Natural killer cell (primary cell): ENCODE measurements at regions not wholly inside any gene's neighbourhood (a gene's known extent, or its start where the extent isn't known, plus 50 kb on each side); places are given as distances from the start of the nearest gene placed in this dataset.

Experiments
- ATAC-seq, 3 donors: fragments of 150-1000 bp in 2 of 3; fragments of 200-7000 bp in 1 of 3; cut with Tn5 transposase; 1 replicate in 1 of 3; 2 replicates in 2 of 3; pipeline ENCODE4 v1.10.0; 2021; ENCODE audit warnings: mild to moderate bottlenecking in 2 of 3, moderate library complexity in 2 of 3
- DNase-seq, 2 donors: peaks; one replicate each; pipeline versions ENCODE4 v3.0.0 to v3.0.0-alpha.2; 2013 to 2021; ENCODE audit warnings: mixed read lengths in 1 of 2
- H3K27ac ChIP-seq: one replicate; pipeline ENCODE4 v1.5.1; 2013; ENCODE audit warnings: mild to moderate bottlenecking, low read length
- H3K27me3 ChIP-seq: one replicate; pipeline ENCODE4 v1.6.1; 2013; ENCODE audit warnings: low read length; ENCODE audit not compliant: control insufficient read depth, insufficient read depth
- H3K36me3 ChIP-seq: one replicate; pipeline ENCODE4 v1.6.1; 2013; ENCODE audit warnings: low read length; ENCODE audit not compliant: control insufficient read depth, insufficient read depth
- H3K4me1 ChIP-seq: one replicate; pipeline ENCODE4 v1.6.1; 2013; ENCODE audit warnings: low read length; ENCODE audit not compliant: control insufficient read depth, insufficient read depth
- H3K4me3 ChIP-seq: one replicate; pipeline ENCODE4 v1.5.1; 2013; ENCODE audit warnings: low read length
- H3K9me3 ChIP-seq: one replicate; pipeline ENCODE4 v1.6.1; 2013; ENCODE audit warnings: low read length; ENCODE audit not compliant: control insufficient read depth, insufficient read depth
- H3K27ac Mint-ChIP-seq, 2 donors: one replicate each; pipeline ENCODE4 v1.8.0; 2022; ENCODE audit warnings: mild to moderate bottlenecking in 2 of 2, mixed read lengths in 2 of 2, moderate library complexity in 1 of 2
- H3K27me3 Mint-ChIP-seq, 2 donors: one replicate each; pipeline ENCODE4 v1.8.0; 2022; ENCODE audit warnings: low read depth in 2 of 2, mixed read lengths in 2 of 2
- H3K36me3 Mint-ChIP-seq: one replicate; pipeline ENCODE4 v1.8.0; 2022; ENCODE audit warnings: mixed read lengths
- H3K4me1 Mint-ChIP-seq, 2 donors: one replicate each; pipeline ENCODE4 v1.8.0; 2022; ENCODE audit warnings: mixed read lengths in 2 of 2
- H3K4me3 Mint-ChIP-seq: one replicate; pipeline ENCODE4 v1.8.0; 2022; ENCODE audit warnings: mild to moderate bottlenecking, moderate library complexity, mixed read lengths
- H3K9me3 Mint-ChIP-seq, 2 donors: one replicate each; pipeline ENCODE4 v1.8.0; 2022; ENCODE audit warnings: mixed read lengths in 2 of 2
- CTCF ChIP-seq: fragments of 200-600 bp; IDR thresholded peaks from one replicate; pipeline ENCODE4 v1.8.0; 2022; ENCODE audit warnings: antibody characterized with exemption
- WGBS: methylation state at CpG from one replicate; pipeline ENCODE4 v1.1.7; 2013; ENCODE audit warnings: missing lambda C conversion rate; ENCODE audit not compliant: insufficient coverage; 5-methylcytosine and 5-hydroxymethylcytosine counted together
- intact Hi-C: fragments of 100-400 bp; cut with micrococcal nuclease; formaldehyde crosslinking; loops from one replicate; pipeline ENCODE4 v1.14.2; 2022

GRCh38 chr6:19660123-19660910 is 176.9 kb upstream of the ID4 start:
- Histone ChIP-seq H3K4me1 (no peaks in the 10 kb centered on the region), H3K36me3 (no peaks in the 10 kb centered on the region), H3K27ac (no peak overlapping the region), H3K4me3 (no peak overlapping the region), H3K9me3 (no peaks in the 10 kb centered on the region), H3K27me3 (no peaks in the 10 kb centered on the region)
- Mint-ChIP-seq H3K27me3 (no peaks in the 10 kb centered on the region), H3K9me3 (peaks cover 3 to 4% of the 10 kb centered on the region in 2 donors), H3K27ac (no peak overlapping the region), H3K36me3 (no peaks in the 10 kb centered on the region), H3K4me1 (no peaks in the 10 kb centered on the region), H3K4me3 (no peak overlapping the region)
- intact Hi-C loops: no loop called here
- WGBS: 0% methylated on average over 1 of the region's 2 CpGs
- DNase-seq (no peak), ATAC-seq (no peak)
- TF ChIP-seq CTCF: no peak

GRCh38 chr6:19662911-19663310 is 174.3 kb upstream of the ID4 start:
- Mint-ChIP-seq H3K36me3 (no peaks in the 10 kb centered on the region), H3K9me3 (peaks cover 3 to 6% of the 10 kb centered on the region in 2 donors), H3K4me1 (no peaks in the 10 kb centered on the region), H3K27me3 (no peaks in the 10 kb centered on the region), H3K4me3 (no peak overlapping the region), H3K27ac (no peak overlapping the region)
- WGBS: 44% methylated on average over 3 of the region's 3 CpGs
- intact Hi-C loops: no loop called here
- no peak for ATAC-seq
- Histone ChIP-seq H3K27ac (no peak overlapping the region), H3K9me3 (no peaks in the 10 kb centered on the region), H3K27me3 (no peaks in the 10 kb centered on the region), H3K4me1 (no peaks in the 10 kb centered on the region), H3K36me3 (no peaks in the 10 kb centered on the region), H3K4me3 (no peak overlapping the region)
- no peak for TF ChIP-seq CTCF
- no peak for DNase-seq

- Histone ChIP-seq H3K36me3 (no peaks in the 10 kb centered on the region), H3K9me3 (no peaks in the 10 kb centered on the region), H3K27me3 (no peaks in the 10 kb centered on the region), H3K27ac (no peak overlapping the region), H3K4me3 (no peak overlapping the region), H3K4me1 (no peaks in the 10 kb centered on the region)
- H3K27ac Mint-ChIP-seq: no peak overlapping the region
- TF ChIP-seq CTCF: no peak
- no peak overlapping the region for H3K4me3 Mint-ChIP-seq
- no peak for ATAC-seq
- 67% methylated on average over 3 of the region's 6 CpGs for WGBS
- no peaks in the 10 kb centered on the region for H3K36me3 Mint-ChIP-seq
- H3K4me1 Mint-ChIP-seq: no peaks in the 10 kb centered on the region
- no peaks in the 10 kb centered on the region for H3K27me3 Mint-ChIP-seq
- DNase-seq: no peak
- H3K9me3 Mint-ChIP-seq: peaks cover under 1 to 6% of the 10 kb centered on the region in 2 donors
- intact Hi-C loops: no loop called here
Measured at GRCh38 chr6:19663479-19663878, 173.7 kb upstream of the ID4 start.

GRCh38 chr6:19664050-19664449 is 173.1 kb upstream of the ID4 start:
- no peak for DNase-seq
- peaks cover 0 to 6% of the 10 kb centered on the region in 2 donors for H3K9me3 Mint-ChIP-seq
- H3K36me3 ChIP-seq: no peaks in the 10 kb centered on the region
- H3K27me3 ChIP-seq: no peaks in the 10 kb centered on the region
- no peak overlapping the region for H3K4me3 Mint-ChIP-seq
- H3K27ac ChIP-seq: no peak overlapping the region
- H3K27me3 Mint-ChIP-seq: no peaks in the 10 kb centered on the region
- H3K4me1 ChIP-seq: no peaks in the 10 kb centered on the region
- no peak overlapping the region for H3K27ac Mint-ChIP-seq
- no peak overlapping the region for H3K4me3 ChIP-seq
- H3K9me3 ChIP-seq: no peaks in the 10 kb centered on the region
- 73% methylated on average over 7 of the region's 7 CpGs for WGBS
- TF ChIP-seq CTCF: no peak
- intact Hi-C loops: no loop called here
- H3K36me3 Mint-ChIP-seq: no peaks in the 10 kb centered on the region
- H3K4me1 Mint-ChIP-seq: no peaks in the 10 kb centered on the region
- ATAC-seq: no peak
